A673 (cell line): ENCODE measurements at regions not wholly inside any gene's neighbourhood (a gene's known extent, or its start where the extent isn't known, plus 50 kb on each side); places are given as distances from the start of the nearest gene placed in this dataset.

Experiments used
- EZH2 ChIP-seq: fragments of 200-600 bp; sonication (generic); IDR thresholded peaks from 2 replicates; pipeline ENCODE4 v1.6.1; 2017; ENCODE audit warnings: borderline replicate concordance, low read depth, mild to moderate bottlenecking, mixed read lengths, antibody characterized with exemption, low read length; ENCODE audit not compliant: poor library complexity, severe bottlenecking
- TF ChIP-seq, protein P1 (sequence below): fragments of 300-800, 200-600 bp; sonication (generic); conservative IDR thresholded peaks from 2 replicates; pipeline ENCODE4 v1.5.1; 2017; ENCODE audit warnings: low read depth, mild to moderate bottlenecking, antibody characterized with exemption, low read length, moderate library complexity, mixed read lengths

DNA sequence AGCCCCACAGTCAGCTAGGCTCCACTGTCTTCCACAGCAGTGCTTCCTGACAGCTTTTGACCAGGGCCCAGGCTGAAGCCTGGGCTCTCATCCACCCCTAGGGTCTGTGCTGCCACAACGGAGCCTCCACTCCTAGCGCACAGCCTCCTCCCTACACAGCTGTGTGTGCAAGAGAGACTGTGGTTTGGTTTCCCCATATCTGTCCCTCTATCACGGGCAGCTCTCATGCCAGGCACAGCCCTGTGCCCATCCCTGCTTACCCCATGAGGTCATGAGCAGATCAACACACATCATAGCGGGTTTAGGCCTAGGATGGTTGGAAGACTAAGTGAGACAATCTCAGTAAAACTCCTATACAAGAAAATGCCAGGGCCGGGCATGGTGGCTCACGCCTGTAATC lies 61.7 kb upstream of the PLXNA4 start:
- TF ChIP-seq, protein P1, sequence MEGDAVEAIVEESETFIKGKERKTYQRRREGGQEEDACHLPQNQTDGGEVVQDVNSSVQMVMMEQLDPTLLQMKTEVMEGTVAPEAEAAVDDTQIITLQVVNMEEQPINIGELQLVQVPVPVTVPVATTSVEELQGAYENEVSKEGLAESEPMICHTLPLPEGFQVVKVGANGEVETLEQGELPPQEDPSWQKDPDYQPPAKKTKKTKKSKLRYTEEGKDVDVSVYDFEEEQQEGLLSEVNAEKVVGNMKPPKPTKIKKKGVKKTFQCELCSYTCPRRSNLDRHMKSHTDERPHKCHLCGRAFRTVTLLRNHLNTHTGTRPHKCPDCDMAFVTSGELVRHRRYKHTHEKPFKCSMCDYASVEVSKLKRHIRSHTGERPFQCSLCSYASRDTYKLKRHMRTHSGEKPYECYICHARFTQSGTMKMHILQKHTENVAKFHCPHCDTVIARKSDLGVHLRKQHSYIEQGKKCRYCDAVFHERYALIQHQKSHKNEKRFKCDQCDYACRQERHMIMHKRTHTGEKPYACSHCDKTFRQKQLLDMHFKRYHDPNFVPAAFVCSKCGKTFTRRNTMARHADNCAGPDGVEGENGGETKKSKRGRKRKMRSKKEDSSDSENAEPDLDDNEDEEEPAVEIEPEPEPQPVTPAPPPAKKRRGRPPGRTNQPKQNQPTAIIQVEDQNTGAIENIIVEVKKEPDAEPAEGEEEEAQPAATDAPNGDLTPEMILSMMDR = no peak
- no peak for TF ChIP-seq EZH2
